PC-3 (cell line): ENCODE measurements at regions not wholly inside any gene's neighbourhood (a gene's known extent, or its start where the extent isn't known, plus 50 kb on each side); places are given as distances from the start of the nearest gene placed in this dataset.

Source experiments
- EZH2 ChIP-seq: fragments of 300-600 bp; sonication (generic); IDR thresholded peaks from one replicate; pipeline ENCODE4 v1.6.1; 2017; ENCODE audit warnings: antibody characterized with exemption, mild to moderate bottlenecking, low read length; ENCODE audit not compliant: unreplicated experiment
- EZH2phosphoT487 ChIP-seq: fragments of 300-600 bp; sonication (generic); IDR thresholded peaks from 2 replicates; pipeline ENCODE4 v1.6.1; 2018; ENCODE audit warnings: mild to moderate bottlenecking, antibody characterized with exemption, low read length, borderline replicate concordance
- TF ChIP-seq, protein P1 (sequence below): fragments of 300-600 bp; sonication (generic); conservative IDR thresholded peaks from 2 replicates; pipeline ENCODE4 v1.5.1; 2017; ENCODE audit warnings: antibody characterized with exemption, low read depth, mild to moderate bottlenecking, low read length

DNA sequence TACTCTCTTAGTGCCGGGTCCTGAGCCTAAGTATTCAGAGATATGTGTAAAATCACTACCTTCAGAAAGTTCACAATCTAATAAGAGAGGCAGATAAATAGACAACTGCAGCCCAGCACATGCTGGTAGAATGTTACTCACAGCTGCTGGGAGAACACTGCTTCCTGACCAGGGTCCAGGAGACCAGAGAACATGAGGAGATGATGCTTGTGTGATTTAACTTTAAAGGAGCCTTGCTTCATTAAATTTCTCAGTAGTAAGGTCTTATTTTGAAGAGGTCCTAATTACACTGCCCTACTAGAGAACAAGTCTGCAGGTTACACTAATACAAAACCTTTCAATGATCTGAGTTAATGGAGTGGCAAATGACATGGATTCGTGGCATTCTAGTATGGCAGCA, 209.9 kb upstream of the TRIB2 start:
- TF ChIP-seq EZH2 (no peak), EZH2phosphoT487 (no peak)
- TF ChIP-seq, protein P1, sequence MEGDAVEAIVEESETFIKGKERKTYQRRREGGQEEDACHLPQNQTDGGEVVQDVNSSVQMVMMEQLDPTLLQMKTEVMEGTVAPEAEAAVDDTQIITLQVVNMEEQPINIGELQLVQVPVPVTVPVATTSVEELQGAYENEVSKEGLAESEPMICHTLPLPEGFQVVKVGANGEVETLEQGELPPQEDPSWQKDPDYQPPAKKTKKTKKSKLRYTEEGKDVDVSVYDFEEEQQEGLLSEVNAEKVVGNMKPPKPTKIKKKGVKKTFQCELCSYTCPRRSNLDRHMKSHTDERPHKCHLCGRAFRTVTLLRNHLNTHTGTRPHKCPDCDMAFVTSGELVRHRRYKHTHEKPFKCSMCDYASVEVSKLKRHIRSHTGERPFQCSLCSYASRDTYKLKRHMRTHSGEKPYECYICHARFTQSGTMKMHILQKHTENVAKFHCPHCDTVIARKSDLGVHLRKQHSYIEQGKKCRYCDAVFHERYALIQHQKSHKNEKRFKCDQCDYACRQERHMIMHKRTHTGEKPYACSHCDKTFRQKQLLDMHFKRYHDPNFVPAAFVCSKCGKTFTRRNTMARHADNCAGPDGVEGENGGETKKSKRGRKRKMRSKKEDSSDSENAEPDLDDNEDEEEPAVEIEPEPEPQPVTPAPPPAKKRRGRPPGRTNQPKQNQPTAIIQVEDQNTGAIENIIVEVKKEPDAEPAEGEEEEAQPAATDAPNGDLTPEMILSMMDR = no peak
